ENCODE measurements at regions not wholly inside any gene's neighbourhood (a gene's known extent, or its start where the extent isn't known, plus 50 kb on each side); places are given as distances from the start of the nearest gene placed in this dataset.
"Not testable (repeated sequence)": the region's sequence is repeated elsewhere in the genome, so short reads cannot be mapped to it uniquely, and the experiment has no call there.

DNA sequence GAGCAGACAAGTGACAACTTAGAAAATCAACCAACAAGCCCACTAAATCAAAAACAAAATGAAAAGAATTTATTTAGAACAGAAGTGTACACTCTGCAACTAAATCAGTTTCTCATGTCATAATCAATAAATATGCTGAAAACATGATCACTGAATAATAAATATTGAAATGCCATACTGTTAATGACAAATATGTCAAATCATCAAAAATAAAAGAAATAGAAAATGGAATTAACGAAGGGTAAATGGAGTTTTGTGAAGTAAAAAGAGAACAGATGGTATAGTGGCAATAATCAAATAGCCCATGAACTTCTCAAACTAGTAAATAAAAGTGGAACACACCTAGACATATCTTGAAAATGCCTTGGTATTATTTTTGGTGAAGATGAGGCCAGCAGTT, 744.9 kb downstream of the TAF11L14 start:
- DNase-seq, result no peak

DNA sequence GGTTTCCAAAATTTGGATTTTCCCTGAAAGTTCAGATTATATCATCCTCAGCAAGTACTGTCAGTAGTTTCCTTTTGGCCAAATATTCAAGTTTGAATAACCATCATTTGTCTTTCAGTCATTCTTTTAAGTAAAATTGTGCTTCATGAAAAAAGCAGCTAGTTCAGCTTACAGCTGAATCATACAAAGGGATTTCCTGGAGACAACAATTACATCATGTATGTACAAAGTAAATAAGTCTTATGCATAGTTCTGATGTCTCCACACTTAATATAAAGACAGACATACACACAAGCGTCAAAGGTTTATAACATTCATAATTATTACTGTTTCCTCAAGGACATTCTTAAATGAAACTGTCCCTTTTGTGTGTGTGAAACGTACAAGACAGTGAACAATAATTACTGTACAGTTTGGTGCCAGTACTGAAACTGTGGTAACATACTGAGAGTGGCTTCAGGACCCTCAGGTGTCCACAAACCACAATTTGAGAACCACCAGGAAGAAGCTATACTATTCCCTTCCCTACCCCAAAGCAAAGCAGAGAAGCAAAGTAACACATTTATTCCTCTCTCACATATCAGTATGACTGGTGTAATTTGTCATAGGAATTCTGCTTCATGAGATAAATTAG, 746.6 kb downstream of the TAF11L14 start:
- no peak for DNase-seq

DNA sequence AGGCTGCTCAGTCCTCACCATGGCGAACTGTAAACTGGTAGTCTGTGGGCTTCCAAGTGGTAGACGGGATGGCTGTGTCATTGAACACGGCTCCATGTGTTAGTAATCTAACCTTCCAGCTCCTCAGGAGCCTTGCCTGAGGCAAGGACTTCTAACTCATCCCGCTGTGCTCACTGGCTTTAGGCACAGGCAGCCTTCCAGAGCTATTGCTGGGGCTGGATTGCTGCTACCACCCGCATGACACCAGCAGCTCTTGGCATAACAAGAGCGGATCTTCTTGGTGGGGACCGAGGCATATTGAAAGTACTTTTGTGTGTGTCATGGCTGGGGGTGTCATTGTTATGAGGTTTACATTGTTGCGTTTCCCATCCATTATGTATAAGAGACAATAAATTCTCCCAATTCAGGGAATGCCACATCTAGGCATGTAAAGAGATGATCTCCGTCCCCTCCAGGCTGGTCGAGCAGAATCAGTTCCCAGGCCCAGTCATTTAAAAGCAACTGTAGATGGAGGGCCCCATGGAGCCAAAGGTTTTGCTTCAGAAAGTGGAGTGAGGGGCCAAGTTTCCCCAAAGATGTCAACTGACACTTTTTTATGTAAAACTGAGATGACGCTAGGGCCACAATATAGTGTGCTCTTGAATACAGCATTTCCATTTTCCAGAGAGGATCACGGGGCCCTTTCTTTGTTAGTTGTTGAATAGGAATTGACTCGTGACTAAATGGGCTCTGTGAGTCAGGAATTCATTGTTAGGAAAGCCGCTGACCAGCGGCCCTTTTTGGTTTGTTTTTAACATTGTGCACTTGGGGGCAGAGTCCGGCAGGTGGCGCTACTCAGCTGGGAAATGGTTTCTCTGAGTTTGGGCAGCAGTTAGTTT, 759.5 kb downstream of the TAF11L14 start:
- DNase-seq, result peak; percentile 5

DNA sequence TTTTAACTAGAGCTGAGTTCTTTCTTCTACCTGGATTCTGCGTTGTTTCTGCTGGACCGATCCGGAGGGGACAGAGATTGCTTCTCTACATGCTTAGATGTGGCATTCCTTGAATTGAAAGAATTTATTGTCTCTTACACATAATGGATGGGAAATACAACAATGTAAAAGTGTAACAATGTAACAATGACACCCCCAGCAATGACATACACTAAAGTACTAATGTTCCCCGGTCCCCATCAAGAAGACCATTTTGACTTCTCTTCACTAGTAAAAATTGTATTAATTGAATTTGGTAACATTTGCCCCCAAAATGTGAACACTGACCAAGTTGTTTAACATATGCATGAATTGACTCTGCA, 760.2 kb downstream of the TAF11L14 start:
- no peak for DNase-seq

DNA sequence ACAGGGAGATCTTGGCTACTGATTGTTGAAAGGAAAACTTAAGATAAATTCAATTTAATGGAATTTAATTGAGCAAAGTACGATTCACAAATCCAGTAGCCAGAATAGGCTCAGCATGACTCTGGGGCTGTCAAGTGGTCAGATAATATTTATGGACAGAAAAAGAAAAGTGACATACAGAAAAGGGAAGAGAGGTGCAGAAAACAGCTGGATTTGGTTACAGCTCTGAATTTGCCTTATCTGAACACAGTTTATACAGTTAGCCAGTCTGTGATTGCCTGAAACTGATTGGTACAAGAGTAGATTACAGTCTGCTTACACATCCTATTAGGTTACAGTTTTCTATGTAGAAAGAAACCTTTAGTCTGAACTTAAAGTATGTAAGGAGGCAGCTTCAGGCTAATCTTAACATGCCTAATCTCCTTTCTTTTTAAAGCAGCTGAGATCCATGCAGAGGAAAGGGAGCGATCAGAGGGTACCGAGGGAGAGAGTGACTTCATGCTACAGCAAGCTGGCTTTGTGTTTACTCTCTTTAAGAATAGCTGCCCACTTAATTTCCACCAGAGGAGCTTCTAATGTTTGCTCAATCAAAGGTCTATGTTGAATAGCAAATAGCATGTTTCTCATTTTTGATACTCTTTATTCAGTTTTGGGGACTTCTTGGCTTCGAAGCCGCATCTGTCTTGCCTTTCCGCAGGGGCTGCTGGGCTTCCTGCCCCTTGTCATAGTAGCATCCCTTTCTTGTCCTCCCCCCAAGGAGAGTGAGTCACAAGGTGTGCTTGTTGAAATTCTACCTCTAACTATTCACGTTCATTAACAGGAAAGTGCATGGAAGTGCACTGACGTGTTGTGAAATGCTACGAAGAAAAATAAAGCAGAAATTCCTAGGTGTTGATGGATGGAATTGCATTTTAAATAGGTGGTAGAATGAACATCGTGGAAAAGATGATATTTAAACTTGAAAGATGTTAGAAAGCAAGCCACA, 761.2 kb downstream of the TAF11L14 start:
- no peak for DNase-seq

DNA sequence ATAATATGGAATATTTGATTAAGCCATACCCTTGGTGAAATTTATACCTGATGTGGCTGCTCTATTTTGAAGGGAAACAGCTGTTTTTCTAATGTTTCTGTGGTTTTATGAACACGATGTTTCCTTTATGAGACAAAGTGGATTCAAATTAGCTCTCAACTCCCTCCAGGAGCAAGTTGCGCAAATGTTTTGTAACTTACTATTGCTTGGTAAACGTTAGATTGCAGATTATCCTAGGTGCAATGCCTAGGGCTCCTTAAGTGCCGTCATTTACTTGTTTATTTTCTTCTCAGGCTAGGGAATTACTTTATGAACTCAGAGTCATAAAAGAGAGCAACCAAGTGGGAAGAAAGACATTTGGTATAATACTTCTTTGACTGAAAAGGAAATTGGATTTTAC, 763.1 kb downstream of the TAF11L14 start:
- no peak for DNase-seq

DNA sequence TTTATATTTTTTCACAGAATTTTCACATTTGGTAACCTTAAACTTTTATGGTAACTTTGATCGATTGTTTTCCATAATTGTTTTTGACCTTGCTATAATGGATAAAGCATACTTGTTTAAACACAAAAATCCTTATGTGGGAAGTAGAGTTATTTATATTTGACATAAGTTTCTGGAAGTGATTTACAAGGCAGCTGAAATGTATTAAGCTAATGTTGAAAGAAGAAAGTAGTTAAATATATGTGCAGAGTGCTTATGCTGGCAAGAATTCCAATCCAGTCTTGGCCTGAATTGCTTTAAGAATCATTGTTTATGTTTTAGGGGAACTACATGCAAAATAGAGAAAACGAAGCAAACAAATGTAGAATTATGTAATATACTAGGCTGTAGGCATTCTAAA, 763.6 kb downstream of the TAF11L14 start:
- no peak for DNase-seq

DNA sequence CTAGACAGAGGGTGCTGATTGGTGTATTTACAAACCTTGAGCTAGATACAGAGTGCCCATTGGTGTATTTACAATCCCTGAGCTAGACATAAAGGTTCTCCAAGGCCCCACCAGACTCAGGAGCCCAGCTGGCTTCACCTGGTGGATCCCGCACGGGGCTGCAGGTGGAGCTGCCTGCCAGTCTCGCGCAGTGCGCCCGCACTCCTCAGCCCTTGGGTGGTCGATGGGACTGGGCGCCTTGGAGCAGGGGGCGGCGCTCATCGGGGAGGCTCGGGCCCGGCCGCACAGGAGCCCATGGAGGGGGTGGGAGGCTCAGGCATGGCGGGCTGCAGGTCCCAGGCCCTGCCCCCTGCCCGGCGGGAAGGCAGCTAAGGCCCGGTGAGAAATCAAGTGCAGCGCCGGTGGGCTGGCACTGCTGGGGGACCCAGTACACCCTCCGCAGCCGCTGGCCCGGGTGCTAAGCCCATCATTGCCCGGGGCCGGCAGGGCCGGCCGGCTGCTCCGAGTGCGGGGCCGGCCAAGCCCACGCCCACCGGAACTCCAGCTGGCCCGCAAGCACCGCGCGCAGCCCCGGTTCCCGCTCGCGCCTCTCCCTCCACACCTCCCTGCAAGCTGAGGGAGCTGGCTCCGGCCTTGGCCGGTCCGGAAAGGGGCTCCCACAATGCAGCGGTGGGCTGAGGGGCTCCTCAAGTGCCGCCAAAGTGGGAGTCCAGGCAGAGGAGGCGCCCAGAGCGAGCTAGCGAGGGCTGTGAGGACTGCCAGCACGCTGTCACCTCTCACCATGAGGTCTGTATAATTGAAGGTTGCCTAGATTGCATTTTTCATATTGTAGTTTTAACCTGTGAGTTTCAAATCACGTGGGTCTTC, 765.4 kb downstream of the TAF11L14 start:
- not testable (repeated sequence) for DNase-seq

DNA sequence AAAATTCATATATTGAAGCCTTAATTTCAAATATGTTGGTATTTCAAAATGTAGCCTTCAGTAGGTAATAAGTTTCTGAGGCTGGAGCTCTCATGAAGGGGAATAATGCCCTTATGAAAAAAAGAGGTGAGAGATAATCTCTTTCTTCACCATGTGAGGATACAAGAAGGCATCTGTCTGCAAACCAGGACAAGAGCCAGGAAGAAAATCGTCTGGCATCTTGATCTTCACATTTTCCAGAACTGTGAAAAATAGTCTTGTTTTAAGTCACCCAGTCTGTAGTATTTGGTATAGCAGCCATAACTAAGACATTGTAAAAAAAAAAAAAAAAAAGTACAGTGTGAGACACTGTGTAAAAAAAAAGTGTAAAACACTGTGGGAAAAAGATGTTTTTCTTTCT, 768.9 kb downstream of the TAF11L14 start:
- DNase-seq, result no peak

DNA sequence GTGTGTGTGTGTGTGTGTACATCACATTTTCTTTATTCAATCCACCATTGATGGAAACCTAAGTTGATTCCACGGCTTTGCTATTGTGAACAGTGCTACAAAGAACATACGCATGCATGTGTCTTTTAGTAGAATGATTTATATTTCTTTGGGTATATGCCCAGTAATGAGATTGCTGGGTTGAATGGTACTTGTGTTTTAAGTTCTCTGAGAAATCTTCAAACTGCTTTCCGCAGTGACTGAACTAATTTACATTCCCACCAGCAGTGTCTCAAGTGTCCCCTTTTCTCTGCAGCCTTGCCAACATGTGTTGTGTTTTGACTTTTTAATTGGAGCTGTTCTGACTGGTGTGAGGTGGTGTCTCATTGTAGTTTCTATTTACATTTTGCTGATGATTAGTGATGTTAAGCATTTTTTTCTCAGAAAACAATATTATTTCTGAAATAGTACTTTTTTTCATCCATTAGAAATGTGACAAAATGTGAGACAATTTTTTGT, 769.7 kb downstream of the TAF11L14 start:
- no peak for DNase-seq

DNA sequence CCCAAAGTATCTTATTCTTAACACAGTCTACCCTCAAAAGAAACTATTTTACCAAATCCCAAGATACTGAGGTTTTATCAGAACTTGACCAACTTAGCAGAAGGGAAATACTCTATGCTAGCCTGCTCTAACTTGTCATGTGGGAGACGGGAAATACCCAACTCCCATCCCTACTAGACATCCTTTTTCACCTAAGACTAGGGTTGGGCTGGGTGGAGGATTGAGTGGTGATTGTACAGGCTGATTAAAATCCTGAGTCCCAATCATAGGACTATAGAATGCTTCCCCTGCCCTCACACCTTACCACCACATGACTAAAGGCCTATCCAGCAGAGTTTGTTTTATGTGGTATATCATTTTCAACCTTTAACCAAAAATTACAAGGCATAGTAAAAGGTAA, 786.5 kb downstream of the TAF11L14 start:
- DNase-seq, result no peak

DNA sequence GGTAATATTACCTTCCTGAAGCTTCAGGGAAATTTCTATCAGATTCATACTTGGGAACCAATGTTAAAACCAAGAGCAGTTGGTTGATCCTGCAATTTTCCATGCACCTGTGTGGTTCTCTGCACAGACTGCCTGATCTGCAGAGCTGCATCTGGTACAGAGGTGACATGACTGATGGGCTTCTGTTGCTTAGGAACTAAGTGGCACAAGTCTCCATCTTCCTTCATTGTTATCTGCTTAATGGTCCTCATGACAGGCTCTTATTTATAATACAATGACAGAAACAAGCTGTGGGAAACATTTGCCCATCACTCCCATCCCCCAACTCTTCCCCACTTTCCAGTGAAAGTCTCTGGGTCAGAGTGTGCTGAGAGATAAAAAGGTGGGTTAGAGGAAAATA, 799.1 kb downstream of the TAF11L14 start:
- no peak for DNase-seq

DNA sequence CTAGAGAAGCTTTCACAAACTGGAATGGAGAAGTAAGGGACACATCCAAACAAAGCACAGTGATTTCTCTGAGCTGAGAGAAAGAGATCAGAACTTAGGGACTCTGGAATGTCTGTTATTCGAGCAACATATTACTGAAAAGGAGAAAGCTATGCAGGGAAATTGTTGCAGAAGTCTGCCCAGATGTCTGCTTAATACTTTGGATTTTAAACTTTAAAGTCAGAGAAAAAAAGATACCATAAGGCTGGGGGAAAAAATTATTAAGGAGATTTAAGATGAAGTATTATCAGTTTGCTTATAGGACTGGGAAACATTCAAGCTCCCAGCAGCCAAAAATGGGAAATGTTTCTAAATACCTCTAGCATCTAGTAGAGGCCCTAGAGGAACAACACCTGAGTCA, 803.9 kb downstream of the TAF11L14 start:
- DNase-seq, result no peak

DNA sequence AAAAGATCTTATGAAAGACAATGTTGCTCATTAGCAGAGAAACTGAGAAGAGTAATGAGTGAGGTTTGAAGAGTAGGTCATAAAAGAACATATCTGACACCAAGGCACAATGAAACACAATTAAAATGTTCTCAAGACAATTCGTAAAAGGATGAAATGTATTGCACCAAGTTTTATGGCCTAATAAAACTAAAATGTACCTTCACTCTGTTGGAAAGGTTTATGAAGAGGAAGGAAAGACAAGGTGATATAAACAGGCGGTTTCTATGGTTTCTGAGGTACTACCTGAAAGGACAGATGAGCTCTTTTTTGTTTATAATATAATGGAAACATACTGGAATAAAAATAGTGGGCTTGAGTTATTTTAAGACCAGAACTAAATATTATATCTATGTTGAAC, 821.3 kb downstream of the TAF11L14 start:
- no peak for DNase-seq

DNA sequence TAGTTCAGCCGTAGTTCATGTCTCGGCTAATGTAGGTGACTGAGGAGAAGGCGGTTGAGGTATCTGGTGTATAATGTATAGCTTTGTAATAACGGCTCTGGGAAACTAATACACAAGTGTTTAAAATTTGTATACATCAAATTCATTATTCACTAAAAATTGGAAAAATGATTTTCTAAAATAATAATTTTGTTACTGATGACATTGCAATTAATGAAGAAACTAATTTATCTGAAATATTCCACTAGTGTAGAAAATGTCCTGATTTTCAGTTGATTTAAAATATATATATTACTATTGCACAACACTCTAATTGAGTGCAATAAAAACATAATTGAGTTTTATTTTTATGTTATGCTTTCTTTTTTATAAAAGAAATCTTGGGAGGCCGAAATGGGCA, 823.0 kb downstream of the TAF11L14 start:
- no peak for DNase-seq

DNA sequence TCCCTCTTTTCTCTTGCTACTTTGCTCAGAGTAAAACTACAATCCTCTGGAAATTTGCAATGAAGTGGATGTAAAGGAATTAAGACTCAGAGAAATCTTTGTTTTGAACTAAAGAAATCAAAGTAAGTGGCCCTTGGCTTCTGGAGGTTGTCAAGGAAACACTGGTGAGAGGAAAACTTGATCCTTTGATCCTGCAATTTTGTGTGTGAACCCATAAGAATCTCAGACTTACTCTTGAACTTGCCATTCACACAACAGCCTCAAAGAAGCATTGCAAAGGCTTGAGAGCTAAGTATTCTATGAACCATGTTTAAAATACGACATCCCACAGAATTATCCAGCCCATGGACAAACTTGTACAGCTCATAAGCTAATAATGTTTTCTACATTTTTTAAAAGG, 827.5 kb downstream of the TAF11L14 start:
- DNase-seq, result no peak

DNA sequence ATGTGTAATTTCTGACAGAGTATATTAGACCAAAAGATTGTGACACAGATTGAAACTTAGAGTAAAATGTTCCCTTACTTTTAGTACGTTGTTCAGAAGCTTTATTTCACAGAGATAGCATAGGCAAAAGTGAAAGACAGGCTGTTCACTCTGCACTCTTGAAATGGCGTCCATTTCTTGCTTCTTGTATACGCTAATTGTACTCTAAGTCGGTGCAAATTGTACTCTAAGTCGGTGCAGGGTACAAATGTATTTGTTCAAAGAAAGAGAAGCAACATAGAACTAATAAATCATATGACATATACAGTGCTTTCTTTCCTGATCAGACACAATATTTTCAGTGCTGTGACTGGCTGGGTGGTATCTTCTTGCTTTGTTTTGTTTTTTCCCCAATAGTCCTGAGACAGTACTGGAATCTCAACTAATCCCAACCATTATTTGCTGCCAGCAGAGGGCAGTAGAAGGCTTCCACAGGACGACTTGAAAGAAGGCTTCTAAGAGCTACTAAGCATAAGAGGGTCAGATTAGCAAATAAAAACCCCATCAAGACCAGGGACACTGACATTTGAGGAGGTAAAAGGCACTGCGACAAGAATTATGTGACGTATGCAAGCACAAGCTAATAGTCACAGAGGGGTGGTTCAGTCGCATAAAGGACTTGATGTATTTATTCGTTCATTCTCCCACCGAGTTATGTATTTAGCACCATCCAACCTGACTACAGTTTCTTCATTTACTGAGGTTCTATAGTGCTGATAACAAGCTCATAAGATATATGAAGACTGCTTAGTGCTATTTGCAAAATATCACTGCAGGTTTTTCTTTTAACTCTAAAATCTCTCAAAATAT, 831.8 kb downstream of the TAF11L14 start:
- DNase-seq, result peak; percentile 1

DNA sequence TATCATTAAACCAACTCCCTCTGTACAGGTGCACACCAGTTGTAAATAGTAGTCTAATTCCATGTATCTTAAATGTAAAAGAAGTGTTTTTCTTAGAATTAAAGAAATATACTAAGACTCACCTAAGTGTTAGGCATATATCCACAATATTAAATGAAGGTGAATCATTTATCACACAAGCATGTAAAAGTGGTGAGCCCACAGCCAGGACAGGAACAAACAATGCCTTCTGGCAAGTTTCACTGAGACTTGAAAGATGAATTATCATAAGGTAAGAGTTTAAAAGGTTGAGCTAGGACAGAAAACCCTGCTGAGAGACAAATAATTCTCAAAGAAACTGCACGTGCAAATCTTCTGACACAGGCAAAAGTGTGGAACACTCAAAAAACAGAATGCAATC, 832.5 kb downstream of the TAF11L14 start:
- no peak for DNase-seq

DNA sequence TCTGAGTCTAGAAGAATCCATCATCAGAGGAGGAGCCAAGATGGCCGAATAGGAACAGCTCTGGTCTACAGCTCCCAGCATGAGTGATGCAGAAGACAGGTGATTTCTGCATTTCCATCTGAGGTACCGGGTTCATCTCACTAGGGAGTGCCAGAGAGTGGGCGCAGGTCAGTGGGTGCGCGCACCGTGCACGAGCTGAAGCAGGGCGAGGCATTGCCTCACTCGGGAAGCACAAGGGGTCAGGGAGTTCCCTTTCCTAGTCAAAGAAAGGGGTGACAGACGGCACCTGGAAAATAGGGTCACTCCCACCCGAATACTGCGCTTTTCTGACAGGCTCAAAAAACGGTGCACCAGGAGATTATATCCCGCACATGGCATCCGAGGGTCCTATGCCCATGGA, 837.5 kb downstream of the TAF11L14 start:
- not testable (repeated sequence) for DNase-seq

DNA sequence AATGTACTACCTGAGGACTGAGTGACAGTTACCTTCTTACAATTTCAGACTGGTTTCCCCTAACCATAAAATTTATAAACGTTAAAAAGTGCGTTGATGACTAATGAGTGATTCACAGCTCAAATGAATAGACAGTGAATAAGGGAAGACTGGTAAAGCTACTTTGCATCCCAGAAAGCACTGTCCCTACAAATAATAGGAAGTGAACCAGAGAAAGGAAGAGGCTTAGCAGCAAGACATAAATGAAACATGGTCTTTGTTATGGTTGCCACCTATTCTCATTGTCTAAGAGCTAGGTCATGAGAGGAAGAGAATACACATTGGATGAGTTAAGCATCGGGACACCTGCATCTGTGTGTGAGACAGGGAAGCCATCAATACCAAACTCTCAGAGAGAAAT, 849.2 kb downstream of the TAF11L14 start:
- no peak for DNase-seq

DNA sequence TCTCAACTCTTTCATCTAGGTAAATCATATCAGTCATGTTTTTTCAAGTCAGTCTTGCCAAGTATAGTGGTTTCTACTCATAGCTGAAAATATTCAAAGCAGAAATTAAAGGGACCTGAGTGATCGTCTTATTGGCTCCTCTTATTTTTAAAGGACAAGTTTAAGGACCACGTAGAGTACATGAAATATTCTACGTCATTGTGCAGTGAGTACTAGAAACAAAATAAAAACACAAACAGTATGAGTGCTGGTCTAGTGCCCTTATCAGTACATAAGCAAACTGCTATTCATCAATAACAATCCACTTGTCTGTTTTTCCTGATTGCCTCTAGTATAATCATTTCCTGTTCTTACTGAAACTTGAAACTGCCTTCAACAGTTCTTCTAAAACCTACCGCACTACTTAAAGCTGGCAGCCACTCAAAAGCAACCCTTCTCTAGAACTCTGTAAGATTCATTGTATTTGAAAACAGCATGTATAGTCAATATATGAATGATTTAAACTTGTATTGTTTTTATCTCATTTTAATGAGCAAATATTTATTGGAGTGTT, 853.7 kb downstream of the TAF11L14 start:
- no peak for DNase-seq

Measured in activated T-cell treated with anti-CD3 and anti-CD28 coated beads for 4 hours (primary cell).